Hepatic stellate cell (primary cell): ENCODE measurements at regions not wholly inside any gene's neighbourhood (a gene's known extent, or its start where the extent isn't known, plus 50 kb on each side); places are given as distances from the start of the nearest gene placed in this dataset.
A peak's percentile ranks its signal among the peaks of the same experiment; 100 is the strongest.

Experiments used
- DNase-seq: peaks from one replicate; pipeline ENCODE4 v3.0.0; 2011; ENCODE audit warnings: low spot score

- DNase-seq, result no peak
Observed at GRCh38 chr11:12315024-12315423, 62.3 kb upstream of the PARVA start.

GRCh38 chr11:12316432-12316831 is 60.9 kb upstream of the PARVA start:
- no peak for DNase-seq

GRCh38 chr11:12318791-12319438 is 58.5 kb upstream of the PARVA start:
- DNase-seq, result peak; percentile 30

GRCh38 chr11:12319461-12319951 is 57.9 kb upstream of the PARVA start:
- DNase-seq, result no peak

- DNase-seq, result no peak
Observed at GRCh38 chr11:12319988-12320387, 57.4 kb upstream of the PARVA start.

- DNase-seq, result no peak
Observed at GRCh38 chr11:12321217-12321937, 56.0 kb upstream of the PARVA start.

GRCh38 chr11:12324585-12324984 is 52.8 kb upstream of the PARVA start:
- DNase-seq, result no peak
